T-helper 2 cell treated with Interferon-gamma antibody and Interleukin-4, amounts not matched to agents 100 ng/mL and 5 ng/mL, for 36 hours (primary cell): ENCODE measurements at regions not wholly inside any gene's neighbourhood (a gene's known extent, or its start where the extent isn't known, plus 50 kb on each side); places are given as distances from the start of the nearest gene placed in this dataset.

ENCODE experiments used
- intact Hi-C: fragments of 100-400 bp; cut with micrococcal nuclease; formaldehyde crosslinking; loops from one replicate; pipeline ENCODE4 v1.15.1; 2023

- intact Hi-C loops: no loop called here
These were observed 532.3 kb downstream of the SLC4A3 start for GRCh38 chr2:220159738-220160137.

DNA sequence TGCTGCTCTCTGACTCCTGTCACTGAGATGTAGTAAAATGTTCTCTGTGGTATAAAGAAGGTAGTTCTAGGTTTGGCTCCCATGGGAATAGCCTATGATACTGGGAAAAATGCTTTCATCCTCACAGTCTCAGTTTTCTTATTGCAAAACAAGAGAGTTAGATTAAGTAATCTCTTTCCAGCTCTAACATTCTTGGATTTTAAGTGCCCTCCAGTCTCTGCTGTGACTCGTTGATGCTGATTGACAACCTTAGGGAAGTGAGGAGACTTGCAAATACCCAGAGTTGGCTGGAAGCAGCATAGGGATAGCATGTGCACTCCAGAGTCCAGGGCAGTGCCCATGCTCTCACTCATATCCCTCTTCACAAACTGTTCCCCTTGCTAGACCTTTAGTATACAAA, 534.9 kb downstream of the SLC4A3 start:
- intact Hi-C loops: no loop called here

GRCh38 chr2:220163486-220163885, 536.1 kb downstream of the SLC4A3 start:
- intact Hi-C loops: no loop called here

GRCh38 chr2:220165401-220165800, 538.0 kb downstream of the SLC4A3 start:
- intact Hi-C loops: no loop called here

DNA sequence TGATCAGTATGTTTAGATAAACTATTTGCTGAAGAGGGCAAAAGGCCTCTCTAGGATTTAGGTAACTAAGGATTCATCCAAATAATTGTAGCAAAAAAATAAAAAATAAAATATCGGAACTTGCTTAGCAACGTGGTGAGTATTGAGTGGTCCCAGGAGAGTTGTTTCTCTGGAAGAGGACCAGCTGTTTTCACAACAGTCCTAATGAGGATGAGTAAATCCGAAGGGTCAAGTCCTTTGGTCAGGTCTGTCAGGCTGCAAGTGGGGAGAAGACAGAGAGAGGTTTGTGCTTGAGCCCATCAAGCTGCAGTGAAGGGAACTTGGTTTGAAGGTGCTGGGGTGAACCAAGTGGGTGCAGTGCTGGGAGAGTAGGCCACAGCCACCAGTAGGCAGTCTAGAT, 539.2 kb downstream of the SLC4A3 start:
- intact Hi-C loops: no loop called here

GRCh38 chr2:220167956-220168355, 540.5 kb downstream of the SLC4A3 start:
- intact Hi-C loops: no loop called here

GRCh38 chr2:220168891-220169546, 541.6 kb downstream of the SLC4A3 start:
- intact Hi-C loops: no loop called here

GRCh38 chr2:220174826-220175225, 547.4 kb downstream of the SLC4A3 start:
- intact Hi-C loops: no loop called here

DNA sequence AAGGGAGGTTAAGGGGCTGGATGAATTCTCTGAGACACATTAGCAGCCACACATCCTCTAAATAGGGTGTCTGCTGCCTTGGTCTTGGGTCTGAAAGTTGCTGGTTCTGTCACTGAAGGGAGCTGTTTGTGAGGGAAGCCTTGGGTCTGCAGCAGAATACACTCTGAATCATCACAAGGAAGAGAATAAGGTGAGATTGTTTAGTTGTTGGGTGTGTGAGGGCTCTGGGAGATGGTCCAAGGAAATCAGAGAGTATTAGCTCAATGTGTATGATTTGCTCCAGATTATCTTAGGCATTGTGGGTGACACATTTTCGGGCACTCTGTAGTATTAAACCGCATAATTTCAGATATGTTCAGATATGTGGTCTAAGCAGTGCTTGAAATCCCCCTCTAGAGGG, 548.5 kb downstream of the SLC4A3 start:
- intact Hi-C loops: no loop called here

DNA sequence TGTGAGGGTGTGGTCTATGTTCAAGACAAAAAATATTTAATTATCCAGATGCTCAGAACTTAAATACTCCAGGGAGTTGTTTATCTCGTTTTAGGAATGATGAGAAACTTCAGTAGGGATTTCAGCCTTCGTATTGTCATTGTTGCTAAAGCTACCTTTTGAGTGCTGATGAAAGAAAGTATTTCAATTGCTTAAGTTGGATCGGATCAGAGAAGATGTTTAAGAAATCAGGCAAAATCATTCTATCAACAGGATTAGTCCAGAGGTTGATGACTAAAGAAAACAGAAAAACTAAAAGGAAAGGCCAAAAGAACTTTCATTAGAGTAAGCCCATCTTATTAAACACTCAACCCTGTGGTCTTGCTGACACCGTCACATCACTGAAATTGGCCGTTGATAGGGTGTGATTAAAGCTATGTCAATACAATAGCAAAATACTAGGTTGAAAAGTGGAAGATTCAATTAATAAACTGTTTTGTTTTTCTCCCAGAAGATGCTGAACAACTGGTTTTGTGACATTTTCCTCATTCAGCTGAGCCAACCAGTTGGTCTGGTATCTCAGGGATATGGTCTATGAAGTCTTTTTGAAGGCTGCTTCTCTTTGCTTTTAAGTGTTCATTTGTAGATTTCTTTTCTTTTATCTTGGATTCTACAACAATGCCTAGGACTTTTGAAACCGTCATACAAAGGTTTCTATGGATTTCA, 551.7 kb downstream of the SLC4A3 start:
- intact Hi-C loops: no loop called here

- intact Hi-C loops: no loop called here
These were observed 553.7 kb downstream of the SLC4A3 start for GRCh38 chr2:220181165-220181564.

- intact Hi-C loops: no loop called here
These were observed 555.4 kb downstream of the SLC4A3 start for GRCh38 chr2:220182790-220183189.

DNA sequence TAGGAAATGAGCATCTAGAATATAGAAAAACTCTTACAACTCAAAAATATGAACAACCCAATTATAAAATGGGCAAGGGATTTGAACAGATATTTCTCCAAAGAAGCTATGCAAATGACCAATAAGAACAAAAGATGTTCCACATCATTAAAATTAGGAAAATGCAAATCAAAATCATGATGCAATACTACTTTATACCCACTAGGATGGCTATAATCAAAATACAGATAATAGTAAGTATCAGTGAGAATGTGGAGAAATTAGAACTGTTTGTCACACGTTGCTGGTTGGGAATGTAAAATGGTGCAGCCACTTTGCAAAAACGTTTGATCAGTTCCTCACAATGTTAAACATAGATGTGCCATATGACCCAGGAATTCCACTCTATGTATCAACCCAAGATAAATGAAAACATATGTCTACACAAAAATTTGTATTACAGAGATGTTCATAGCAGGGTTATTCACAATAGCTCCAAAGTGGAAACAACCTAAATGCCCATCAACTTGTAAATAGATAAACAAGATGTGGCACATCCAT, 558.4 kb downstream of the SLC4A3 start:
- intact Hi-C loops: no loop called here

GRCh38 chr2:220188031-220188430, 560.6 kb downstream of the SLC4A3 start:
- intact Hi-C loops: no loop called here

DNA sequence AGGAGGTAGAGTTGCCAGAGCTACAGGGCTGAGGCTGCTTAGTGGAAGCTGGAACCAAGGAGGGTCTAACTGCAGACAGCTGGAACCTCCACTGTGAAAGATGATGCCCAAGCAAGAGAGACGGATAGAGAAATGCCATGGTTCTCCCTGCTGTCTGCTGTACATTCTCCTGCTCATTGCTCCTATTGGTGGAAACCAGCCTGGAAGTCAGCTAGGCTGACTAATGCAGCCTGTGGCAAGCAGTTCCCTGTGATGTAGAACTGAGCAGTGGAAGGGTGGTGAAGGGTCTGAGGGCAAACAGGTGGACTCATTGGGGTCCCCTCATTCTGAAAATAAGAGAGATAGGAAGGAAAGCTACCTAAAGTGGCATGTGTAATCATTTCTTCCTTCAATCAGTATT, 563.6 kb downstream of the SLC4A3 start:
- intact Hi-C loops: no loop called here

DNA sequence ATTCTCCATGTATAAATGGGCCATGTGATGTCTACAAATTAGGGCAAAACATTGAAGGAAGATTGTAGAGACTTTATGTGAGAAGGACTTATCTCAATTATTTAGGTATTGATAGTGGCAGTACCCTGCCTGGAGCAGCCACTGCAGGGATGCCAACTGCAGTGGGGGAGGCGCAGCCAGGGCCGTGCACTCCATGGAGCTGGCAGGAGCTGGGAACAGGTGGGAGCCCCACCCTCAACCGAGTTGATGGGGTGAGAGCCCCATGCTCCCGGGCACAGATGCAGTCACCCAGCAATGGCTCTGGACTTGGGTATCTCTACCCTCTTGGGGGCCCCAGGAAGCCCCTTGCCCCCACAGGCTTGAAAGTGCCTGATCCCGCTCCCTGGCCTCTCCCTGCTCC, 564.3 kb downstream of the SLC4A3 start:
- intact Hi-C loops: no loop called here

- intact Hi-C loops: no loop called here
These were observed 565.7 kb downstream of the SLC4A3 start for GRCh38 chr2:220192994-220193753.

- intact Hi-C loops: no loop called here
These were observed 567.5 kb downstream of the SLC4A3 start for GRCh38 chr2:220194630-220195584.

- intact Hi-C loops: no loop called here
These were observed 571.5 kb downstream of the SLC4A3 start for GRCh38 chr2:220198896-220199295.

GRCh38 chr2:220202066-220202465, 574.6 kb downstream of the SLC4A3 start:
- intact Hi-C loops: no loop called here

DNA sequence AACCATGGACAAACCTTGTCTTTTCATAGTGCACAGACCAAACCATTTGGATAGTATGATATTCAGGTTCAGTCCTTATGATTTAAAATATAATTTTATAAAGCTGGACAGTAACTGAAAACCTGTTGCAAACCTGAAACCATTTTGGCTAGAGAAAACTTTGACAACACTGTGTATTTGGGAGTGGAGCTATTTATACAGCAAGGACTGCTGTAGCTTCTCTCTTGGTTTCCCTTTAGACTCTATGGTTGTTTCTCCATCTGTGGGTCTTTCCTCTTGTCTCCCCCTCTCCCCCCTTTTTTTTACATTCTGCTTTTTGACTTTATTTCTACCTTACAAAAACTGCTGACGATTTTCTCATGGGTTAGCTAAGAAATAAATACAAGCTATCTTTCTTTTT, 581.7 kb downstream of the SLC4A3 start:
- intact Hi-C loops: no loop called here
